Peyer's patch (tissue), 4 donors: ENCODE measurements at regions not wholly inside any gene's neighbourhood (a gene's known extent, or its start where the extent isn't known, plus 50 kb on each side); places are given as distances from the start of the nearest gene placed in this dataset.
"Not testable (repeated sequence)": the region's sequence is repeated elsewhere in the genome, so short reads cannot be mapped to it uniquely, and the experiment has no call there.

Experiments used
- DNase-seq, 3 donors: peaks; one replicate each; pipeline ENCODE4 v3.0.0-alpha.2; 2017 to 2019
- H3K27ac ChIP-seq, 4 donors: fragments of 200-600 bp; sonication (generic); one replicate each; pipeline ENCODE4 v1.5.1; 2016 to 2019
- H3K27me3 ChIP-seq, 2 donors: fragments of 200-600 bp; sonication (generic); one replicate each; pipeline ENCODE4 v1.5.1; 2019
- H3K36me3 ChIP-seq, 3 donors: fragments of 200-600 bp; sonication (generic); one replicate each; pipeline ENCODE4 v1.5.1; 2016 to 2019
- H3K4me1 ChIP-seq, 4 donors: fragments of 200-600 bp; sonication (generic); one replicate each; pipeline ENCODE4 v1.5.1; 2016 to 2019
- H3K4me3 ChIP-seq, 4 donors: fragments of 200-600 bp; sonication (generic); 1 replicate in 3 of 4; 2 replicates in 1 of 4; pipeline ENCODE4 v1.5.1; 2016 to 2019; ENCODE audit warnings: mild to moderate bottlenecking in 1 of 4
- H3K9me3 ChIP-seq, 4 donors: fragments of 200-600 bp; sonication (generic); one replicate each; pipeline ENCODE4 v1.5.1; 2016 to 2019; ENCODE audit warnings: mild to moderate bottlenecking in 1 of 4
- POLR2A ChIP-seq, 2 donors: fragments of 450-650 bp; IDR thresholded peaks; one replicate each; pipeline ENCODE4 v1.5.1; 2017; ENCODE audit warnings: antibody characterized with exemption in 2 of 2, mild to moderate bottlenecking in 2 of 2, moderate library complexity in 2 of 2
- small RNA-seq, 2 donors: library from RNA; depleted of rRNA; stranded (forward); fragments of <200 nt; gene quantifications; one replicate each; pipeline ENCODE3, GENCODE V24; 2016
- TF ChIP-seq, protein P1 (sequence below), 6 experiments: fragments of 450-650 bp in 4 of 6; fragments of 200-600 bp in 2 of 6; sonication (generic) in 1 of 6; IDR thresholded peaks; one replicate each; pipeline ENCODE4 v1.5.1; 2017 to 2019; ENCODE audit warnings: antibody characterized with exemption in 6 of 6, mild to moderate bottlenecking in 3 of 6, moderate library complexity in 1 of 6

DNA sequence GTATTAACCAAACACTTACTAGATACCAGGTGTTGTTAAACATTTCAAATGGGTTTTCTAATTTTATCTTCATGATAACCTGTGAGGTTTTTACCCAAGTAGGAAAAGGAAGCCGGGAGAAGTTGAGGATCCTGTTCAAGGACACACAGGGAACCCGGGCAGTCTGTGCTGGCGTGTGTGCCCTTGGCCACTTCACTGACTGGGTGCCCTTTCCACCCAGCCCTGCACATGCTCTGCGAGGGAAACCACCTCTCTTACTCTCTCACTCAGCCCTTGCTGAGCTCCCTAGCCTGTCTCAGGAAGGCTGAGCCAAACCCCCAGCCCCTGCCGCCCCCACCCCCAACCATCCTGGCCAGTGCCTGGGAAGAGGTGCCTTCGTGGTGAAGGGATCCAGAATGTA lies 51.8 kb downstream of the TEX44 start:
- DNase-seq = no peak
- TF ChIP-seq, protein P1, sequence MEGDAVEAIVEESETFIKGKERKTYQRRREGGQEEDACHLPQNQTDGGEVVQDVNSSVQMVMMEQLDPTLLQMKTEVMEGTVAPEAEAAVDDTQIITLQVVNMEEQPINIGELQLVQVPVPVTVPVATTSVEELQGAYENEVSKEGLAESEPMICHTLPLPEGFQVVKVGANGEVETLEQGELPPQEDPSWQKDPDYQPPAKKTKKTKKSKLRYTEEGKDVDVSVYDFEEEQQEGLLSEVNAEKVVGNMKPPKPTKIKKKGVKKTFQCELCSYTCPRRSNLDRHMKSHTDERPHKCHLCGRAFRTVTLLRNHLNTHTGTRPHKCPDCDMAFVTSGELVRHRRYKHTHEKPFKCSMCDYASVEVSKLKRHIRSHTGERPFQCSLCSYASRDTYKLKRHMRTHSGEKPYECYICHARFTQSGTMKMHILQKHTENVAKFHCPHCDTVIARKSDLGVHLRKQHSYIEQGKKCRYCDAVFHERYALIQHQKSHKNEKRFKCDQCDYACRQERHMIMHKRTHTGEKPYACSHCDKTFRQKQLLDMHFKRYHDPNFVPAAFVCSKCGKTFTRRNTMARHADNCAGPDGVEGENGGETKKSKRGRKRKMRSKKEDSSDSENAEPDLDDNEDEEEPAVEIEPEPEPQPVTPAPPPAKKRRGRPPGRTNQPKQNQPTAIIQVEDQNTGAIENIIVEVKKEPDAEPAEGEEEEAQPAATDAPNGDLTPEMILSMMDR (IDR thresholded peaks at IDR 0.05) = no peak
- H3K27ac ChIP-seq = peak overlapping the region in 2 of 4 donors; percentile 15 to 89

DNA sequence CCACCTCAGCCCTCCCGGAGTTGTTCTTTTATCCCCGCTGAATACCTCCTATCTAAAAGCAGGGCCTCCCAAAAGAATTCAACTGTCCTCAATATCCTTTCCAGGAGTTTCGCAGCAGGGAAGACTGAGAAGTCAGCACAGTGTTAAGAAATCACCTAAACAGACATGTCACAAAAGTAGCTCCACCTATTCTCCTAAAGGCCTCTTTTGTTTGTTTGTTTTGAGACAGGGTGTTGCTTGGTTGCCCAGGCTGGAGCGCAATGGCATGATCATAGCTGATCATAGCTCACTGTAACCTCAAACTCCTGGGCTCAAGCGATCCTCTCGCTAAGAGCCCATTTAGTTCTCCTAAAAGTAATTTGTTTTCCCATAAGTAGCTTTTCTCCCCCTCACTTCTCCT lies 53.8 kb downstream of the TEX44 start:
- no peak for DNase-seq
- no peak for TF ChIP-seq POLR2A (IDR thresholded peaks at IDR 0.05)
- TF ChIP-seq, protein P1 (IDR thresholded peaks at IDR 0.05) = no peak
- H3K9me3 ChIP-seq = no peaks in the 10 kb centered on the region
- H3K36me3 ChIP-seq = no peaks in the 10 kb centered on the region
- H3K4me1 ChIP-seq = peaks cover 0 to 21% (median 5%) of the 10 kb centered on the region in 4 donors
- no peaks in the 10 kb centered on the region for H3K27me3 ChIP-seq
- H3K27ac ChIP-seq = no peak overlapping the region
- H3K4me3 ChIP-seq = no peak overlapping the region

More for the DNA sequence above, 51.8 kb downstream of the TEX44 start:
- Histone ChIP-seq H3K4me3 (no peak overlapping the region), H3K36me3 (no peaks in the 10 kb centered on the region), H3K27me3 (no peaks in the 10 kb centered on the region), H3K4me1 (peaks cover 0 to 28% (median 5%) of the 10 kb centered on the region in 4 donors), H3K9me3 (no peaks in the 10 kb centered on the region)

DNA sequence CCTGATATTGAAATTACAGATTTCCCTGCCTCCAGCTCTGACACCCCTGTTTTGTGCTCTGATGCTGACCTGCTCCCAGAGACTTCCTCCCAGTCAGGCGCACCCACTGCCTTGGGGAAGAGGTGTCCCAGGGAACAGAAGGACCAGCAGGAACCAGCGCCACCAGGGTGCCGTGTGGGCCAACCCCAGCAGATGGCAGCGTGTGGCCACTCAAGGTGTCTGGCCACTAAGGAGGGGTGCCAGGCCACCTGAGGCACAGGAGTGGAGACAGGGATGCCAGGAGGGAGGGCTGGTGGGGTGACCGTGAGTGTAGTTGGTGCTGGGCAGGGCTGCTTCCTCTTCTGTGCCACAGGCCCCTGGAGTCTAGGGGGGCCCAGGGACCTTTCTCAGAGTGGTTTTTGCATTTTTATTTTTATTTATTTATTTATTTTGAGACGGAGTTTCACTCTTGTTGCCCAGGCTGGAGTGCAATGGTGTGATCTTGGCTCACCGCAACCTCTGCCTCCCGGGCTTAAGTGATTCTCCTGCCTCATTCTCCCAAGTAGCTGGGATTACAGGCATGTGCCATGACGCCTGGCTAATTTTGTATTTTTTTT lies 56.0 kb downstream of the TEX44 start:
- no peaks in the 10 kb centered on the region for H3K36me3 ChIP-seq
- peak; percentile 66 to 90 (median 89) for DNase-seq
- no peaks in the 10 kb centered on the region for H3K27me3 ChIP-seq
- H3K4me3 ChIP-seq = no peak overlapping the region
- H3K9me3 ChIP-seq = no peaks in the 10 kb centered on the region
- TF ChIP-seq POLR2A (IDR thresholded peaks at IDR 0.05) = no peak
- TF ChIP-seq, protein P1 (IDR thresholded peaks at IDR 0.05) = peak; percentile 21 to 94 (median 74)
- H3K27ac ChIP-seq = no peak overlapping the region
- peaks cover 0 to 2% (median 0%) of the 10 kb centered on the region in 4 donors for H3K4me1 ChIP-seq

DNA sequence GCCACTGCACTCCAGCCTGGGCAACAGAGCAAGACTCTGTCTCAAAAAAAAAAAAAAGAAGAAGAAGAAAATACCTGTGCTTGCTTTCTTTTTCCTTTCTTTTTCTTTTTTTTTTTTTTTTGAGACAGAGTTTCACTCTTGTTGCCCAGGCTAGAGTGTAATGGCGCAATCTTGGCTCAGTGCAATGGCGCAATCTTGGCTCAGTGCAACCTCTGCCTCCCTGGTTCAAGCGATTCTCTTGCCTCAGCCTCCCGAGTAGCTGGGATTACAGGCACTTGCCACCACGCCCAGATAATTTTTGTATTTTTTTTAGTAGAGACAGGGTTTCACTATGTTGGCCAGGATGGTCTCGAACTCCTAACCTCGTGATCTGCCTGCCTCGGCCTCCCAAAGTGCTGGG lies 56.8 kb upstream of the PTMA start:
- not testable (repeated sequence) for DNase-seq, H3K27ac ChIP-seq, H3K36me3 ChIP-seq, H3K4me3 ChIP-seq, H3K4me1 ChIP-seq, H3K27me3 ChIP-seq, H3K9me3 ChIP-seq

DNA sequence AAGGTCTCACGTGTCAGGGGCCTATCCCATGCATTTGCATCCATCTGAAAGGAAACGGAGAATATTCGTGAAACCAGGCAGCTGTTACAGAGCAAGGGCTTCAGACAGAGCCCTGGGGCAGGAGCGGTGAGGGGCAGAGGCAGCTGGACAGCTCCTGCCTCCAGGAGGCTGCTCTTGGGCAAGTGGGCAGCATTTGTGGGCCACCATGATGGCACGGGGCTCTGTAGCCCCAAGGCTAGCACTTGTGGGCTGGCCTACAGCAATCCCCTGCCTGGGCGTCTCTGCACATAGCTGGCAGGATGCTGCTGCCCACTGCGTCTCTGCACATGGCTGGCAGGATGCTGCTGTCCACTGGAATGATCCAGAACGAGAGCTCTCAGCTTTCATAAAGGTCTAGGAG lies 52.8 kb upstream of the PTMA start:
- no peak for DNase-seq
- H3K4me1 ChIP-seq = no peaks in the 10 kb centered on the region
- H3K27me3 ChIP-seq = no peaks in the 10 kb centered on the region
- H3K9me3 ChIP-seq = no peaks in the 10 kb centered on the region
- no peaks in the 10 kb centered on the region for H3K36me3 ChIP-seq
- no peak overlapping the region for H3K27ac ChIP-seq
- H3K4me3 ChIP-seq = no peak overlapping the region
- no peak for TF ChIP-seq POLR2A (IDR thresholded peaks at IDR 0.05)
- TF ChIP-seq, protein P1 (IDR thresholded peaks at IDR 0.05) = no peak

DNA sequence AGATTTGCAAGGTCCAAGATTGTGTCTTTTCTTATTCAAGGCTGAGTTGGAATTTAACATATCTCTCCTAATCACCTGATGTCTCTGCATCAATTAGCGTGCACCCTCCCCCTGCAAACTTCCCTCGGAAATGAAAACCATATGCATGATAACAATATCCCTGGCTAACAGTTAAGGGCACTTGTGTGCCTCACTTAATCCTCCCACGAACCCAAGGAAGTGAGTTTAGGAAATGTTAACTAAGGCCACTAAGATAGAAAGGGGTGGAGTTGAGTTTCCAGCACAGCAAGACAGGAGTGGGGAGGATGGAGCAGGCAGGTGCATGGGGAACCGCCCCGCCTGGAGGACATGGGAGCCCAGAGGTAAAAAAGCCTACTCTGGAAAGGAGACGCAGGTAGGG lies 52.4 kb upstream of the PTMA start:
- H3K36me3 ChIP-seq = no peaks in the 10 kb centered on the region
- H3K27ac ChIP-seq = no peak overlapping the region
- no peaks in the 10 kb centered on the region for H3K27me3 ChIP-seq
- H3K4me3 ChIP-seq = no peak overlapping the region
- no peaks in the 10 kb centered on the region for H3K9me3 ChIP-seq
- no peak for DNase-seq
- no peaks in the 10 kb centered on the region for H3K4me1 ChIP-seq
- TF ChIP-seq, protein P1 (IDR thresholded peaks at IDR 0.05) = no peak
- TF ChIP-seq POLR2A (IDR thresholded peaks at IDR 0.05) = no peak

Small RNA genes in the stretch of these regions (small RNA-seq; reads per million reads assigned to genes)
- gene RN7SL499P = 0 to 0.06 reads per million in 2 donors
